ENCODE measurements at regions not wholly inside any gene's neighbourhood (a gene's known extent, or its start where the extent isn't known, plus 50 kb on each side); places are given as distances from the start of the nearest gene placed in this dataset.

GRCh38 chr3:178267158-178267844 is 268.9 kb upstream of the KCNMB2 start:
- no peaks in the 10 kb centered on the region for H3K36me3 ChIP-seq
- no peak for DNase-seq (ENCODE audit: extremely low spot score)
- no peaks in the 10 kb centered on the region for H3K4me1 ChIP-seq
- no peaks in the 10 kb centered on the region for H3K9me3 ChIP-seq
- 55% methylated on average over 1 of the region's 1 CpG for WGBS
- H3K27me3 ChIP-seq = no peaks in the 10 kb centered on the region
- H3K27ac ChIP-seq (replicated peaks in 1 of 4) = no peak overlapping the region
- TF ChIP-seq EP300 (IDR thresholded peaks at IDR 0.05) (no peak), POLR2AphosphoS5 (IDR thresholded peaks at IDR 0.05) (no peak), CTCF (IDR thresholded peaks at IDR 0.05) (no peak), POLR2A (IDR thresholded peaks at IDR 0.05; ENCODE audit: low read depth) (no peak)
- no peak overlapping the region for H3K4me3 ChIP-seq
- intact Hi-C loops (cut with DNase I) = no loop called here

- TF ChIP-seq EP300 (IDR thresholded peaks at IDR 0.05) = no peak
- no peak for TF ChIP-seq POLR2AphosphoS5 (IDR thresholded peaks at IDR 0.05)
- TF ChIP-seq CTCF (IDR thresholded peaks at IDR 0.05) = no peak
- TF ChIP-seq POLR2A (IDR thresholded peaks at IDR 0.05; ENCODE audit: low read depth) = no peak
- intact Hi-C loops (cut with DNase I) = no loop called here
- no peak overlapping the region for H3K27ac ChIP-seq (replicated peaks in 1 of 4)
- DNase-seq (ENCODE audit: extremely low spot score) = no peak
- no peaks in the 10 kb centered on the region for H3K27me3 ChIP-seq
- H3K9me3 ChIP-seq = no peaks in the 10 kb centered on the region
- no peaks in the 10 kb centered on the region for H3K36me3 ChIP-seq
- WGBS = 98% methylated on average over 4 of the region's 4 CpGs
- no peak overlapping the region for H3K4me3 ChIP-seq
- H3K4me1 ChIP-seq = no peaks in the 10 kb centered on the region
These were observed 265.4 kb upstream of the KCNMB2 start for GRCh38 chr3:178270838-178271237.

GRCh38 chr3:178271740-178272387 is 264.4 kb upstream of the KCNMB2 start:
- Histone ChIP-seq H3K4me3 (no peak overlapping the region), H3K9me3 (no peaks in the 10 kb centered on the region), H3K27me3 (no peaks in the 10 kb centered on the region), H3K27ac (replicated peaks in 1 of 4) (no peak overlapping the region), H3K36me3 (no peaks in the 10 kb centered on the region), H3K4me1 (no peaks in the 10 kb centered on the region)
- no peak for TF ChIP-seq POLR2A (IDR thresholded peaks at IDR 0.05; ENCODE audit: low read depth)
- no peak for TF ChIP-seq POLR2AphosphoS5 (IDR thresholded peaks at IDR 0.05)
- no peak for TF ChIP-seq CTCF (IDR thresholded peaks at IDR 0.05)
- TF ChIP-seq EP300 (IDR thresholded peaks at IDR 0.05) = no peak
- WGBS = 86% methylated on average over 3 of the region's 3 CpGs
- no peak for DNase-seq (ENCODE audit: extremely low spot score)
- intact Hi-C loops (cut with DNase I) = no loop called here

- DNase-seq (ENCODE audit: extremely low spot score) = no peak
- Histone ChIP-seq H3K27ac (replicated peaks in 1 of 4) (no peak overlapping the region), H3K9me3 (no peaks in the 10 kb centered on the region), H3K27me3 (no peaks in the 10 kb centered on the region), H3K36me3 (no peaks in the 10 kb centered on the region), H3K4me1 (no peaks in the 10 kb centered on the region), H3K4me3 (no peak overlapping the region)
- TF ChIP-seq EP300 (IDR thresholded peaks at IDR 0.05) (no peak), POLR2AphosphoS5 (IDR thresholded peaks at IDR 0.05) (no peak), POLR2A (IDR thresholded peaks at IDR 0.05; ENCODE audit: low read depth) (no peak), CTCF (IDR thresholded peaks at IDR 0.05) (no peak)
- WGBS = 98% methylated on average over 3 of the region's 3 CpGs
- intact Hi-C loops (cut with DNase I) = no loop called here
These were observed 263.4 kb upstream of the KCNMB2 start for GRCh38 chr3:178272841-178273240.
